Loucy (cell line): ENCODE measurements at regions not wholly inside any gene's neighbourhood (a gene's known extent, or its start where the extent isn't known, plus 50 kb on each side); places are given as distances from the start of the nearest gene placed in this dataset.

Source experiments
- H2AFZ ChIP-seq: fragments of 200-600 bp; sonication (generic); 2 replicates; pipeline ENCODE4 v1.6.0; 2016; ENCODE audit warnings: antibody characterized with exemption, mild to moderate bottlenecking, low read length, moderate library complexity
- H3F3A ChIP-seq: fragments of 200-600 bp; 2 replicates; pipeline ENCODE4 v1.6.0; 2016; ENCODE audit warnings: antibody characterized with exemption, low read depth, mild to moderate bottlenecking
- H3K27me3 ChIP-seq: fragments of 200-600 bp; sonication (generic); 2 replicates; pipeline ENCODE4 v1.6.1; 2014; ENCODE audit warnings: low read length, mild to moderate bottlenecking; ENCODE audit not compliant: insufficient read depth, poor library complexity, severe bottlenecking
- H3K36me3 ChIP-seq: fragments of 200-600 bp; sonication (generic); 2 replicates; pipeline ENCODE4 v1.6.1; 2016; ENCODE audit warnings: low read length; ENCODE audit not compliant: insufficient read depth
- H3K4me1 ChIP-seq: fragments of 200-600 bp; sonication (generic); 2 replicates; pipeline ENCODE4 v1.5.1; 2014; ENCODE audit warnings: low read length, mild to moderate bottlenecking; ENCODE audit not compliant: insufficient read depth, poor library complexity, severe bottlenecking
- H3K4me2 ChIP-seq: fragments of 200-600 bp; sonication (generic); 2 replicates; pipeline ENCODE4 v1.6.0; 2014; ENCODE audit warnings: antibody characterized with exemption, low read length, low read depth, mild to moderate bottlenecking; ENCODE audit not compliant: poor library complexity, severe bottlenecking
- H3K4me3 ChIP-seq: fragments of 200-600 bp; sonication (generic); 2 replicates; pipeline ENCODE4 v1.5.1; 2014; ENCODE audit warnings: low read length, mild to moderate bottlenecking, mixed read lengths; ENCODE audit not compliant: poor library complexity, severe bottlenecking
- H3K79me2 ChIP-seq: fragments of 200-600 bp; sonication (generic); 2 replicates; pipeline ENCODE4 v1.6.1; 2014; ENCODE audit warnings: low read length; ENCODE audit not compliant: insufficient read depth
- H3K9ac ChIP-seq: fragments of 200-600 bp; sonication (generic); 2 replicates; pipeline ENCODE4 v1.6.0; 2014; ENCODE audit warnings: mild to moderate bottlenecking, low read depth, low read length, moderate library complexity; ENCODE audit not compliant: poor library complexity, severe bottlenecking
- H3K9me2 ChIP-seq: fragments of 200-600 bp; sonication (generic); replicated peaks from 2 replicates; pipeline ENCODE4 v1.6.1; 2016; ENCODE audit warnings: low read depth, low read length, mixed read lengths
- H3K9me3 ChIP-seq: fragments of 200-600 bp; sonication (generic); 2 replicates; pipeline ENCODE4 v1.6.1; 2014; ENCODE audit warnings: mild to moderate bottlenecking, antibody characterized with exemption, low read length, low read depth; ENCODE audit not compliant: insufficient read depth
- H4K20me1 ChIP-seq: fragments of 200-600 bp; sonication (generic); 2 replicates; pipeline ENCODE4 v1.6.0; 2014; ENCODE audit warnings: antibody characterized with exemption, low read length, mild to moderate bottlenecking; ENCODE audit not compliant: insufficient read depth, poor library complexity, severe bottlenecking
- CTCF ChIP-seq: fragments of 200-600 bp; sonication (generic); conservative IDR thresholded peaks from 2 replicates; pipeline ENCODE4 v1.5.1; 2014; ENCODE audit warnings: mild to moderate bottlenecking, antibody characterized with exemption, low read length
- EZH2phosphoT487 ChIP-seq: fragments of 200-600 bp; IDR thresholded peaks from 2 replicates; pipeline ENCODE4 v1.6.1; 2018; ENCODE audit warnings: antibody characterized with exemption, mild to moderate bottlenecking, moderate library complexity, borderline replicate concordance

- Histone ChIP-seq H3K36me3 (no peaks in the 10 kb centered on the region), H3K27me3 (no peaks in the 10 kb centered on the region), H3K4me2 (no peak overlapping the region), H3K4me3 (no peak overlapping the region), H3K9me2 (no peaks in the 10 kb centered on the region), H4K20me1 (no peaks in the 10 kb centered on the region), H3F3A (no peaks in the 10 kb centered on the region), H3K9me3 (no peaks in the 10 kb centered on the region), H2AFZ (no peak overlapping the region), H3K79me2 (no peaks in the 10 kb centered on the region), H3K9ac (no peak overlapping the region), H3K4me1 (peaks cover 9% of the 10 kb centered on the region)
- TF ChIP-seq CTCF: no peak
- TF ChIP-seq EZH2phosphoT487: no peak
These were observed 295.2 kb downstream of the CDH26 start for GRCh38 chr20:60253471-60253870.

GRCh38 chr20:60254901-60255411, 296.7 kb downstream of the CDH26 start:
- H3K9me3 ChIP-seq: no peaks in the 10 kb centered on the region
- H2AFZ ChIP-seq: no peak overlapping the region
- peaks cover 9% of the 10 kb centered on the region for H3K4me1 ChIP-seq
- H3K4me2 ChIP-seq: no peak overlapping the region
- H3F3A ChIP-seq: no peaks in the 10 kb centered on the region
- H3K9me2 ChIP-seq: no peaks in the 10 kb centered on the region
- H4K20me1 ChIP-seq: no peaks in the 10 kb centered on the region
- H3K4me3 ChIP-seq: no peak overlapping the region
- no peaks in the 10 kb centered on the region for H3K36me3 ChIP-seq
- TF ChIP-seq EZH2phosphoT487: no peak
- TF ChIP-seq CTCF: no peak
- H3K79me2 ChIP-seq: no peaks in the 10 kb centered on the region
- H3K9ac ChIP-seq: no peak overlapping the region
- no peaks in the 10 kb centered on the region for H3K27me3 ChIP-seq

GRCh38 chr20:60255415-60255814, 297.2 kb downstream of the CDH26 start:
- no peak for TF ChIP-seq EZH2phosphoT487
- TF ChIP-seq CTCF: no peak
- no peaks in the 10 kb centered on the region for H3K9me2 ChIP-seq
- no peaks in the 10 kb centered on the region for H3K9me3 ChIP-seq
- no peak overlapping the region for H3K9ac ChIP-seq
- H3K4me2 ChIP-seq: no peak overlapping the region
- no peaks in the 10 kb centered on the region for H4K20me1 ChIP-seq
- H3K79me2 ChIP-seq: no peaks in the 10 kb centered on the region
- no peaks in the 10 kb centered on the region for H3K36me3 ChIP-seq
- no peak overlapping the region for H3K4me3 ChIP-seq
- no peaks in the 10 kb centered on the region for H3K27me3 ChIP-seq
- no peak overlapping the region for H2AFZ ChIP-seq
- no peaks in the 10 kb centered on the region for H3F3A ChIP-seq
- H3K4me1 ChIP-seq: peaks cover 9% of the 10 kb centered on the region
